Retinal pigment epithelial cell (primary cell): ENCODE measurements at regions not wholly inside any gene's neighbourhood (a gene's known extent, or its start where the extent isn't known, plus 50 kb on each side); places are given as distances from the start of the nearest gene placed in this dataset.
"Not testable (repeated sequence)": the region's sequence is repeated elsewhere in the genome, so short reads cannot be mapped to it uniquely, and the experiment has no call there.

Experiments used
- DNase-seq: peaks from one replicate; pipeline ENCODE4 v3.0.0-alpha.2; 2010; ENCODE audit warnings: low read depth
- H3K4me3 ChIP-seq: 2 replicates; pipeline ENCODE4 v1.5.1; 2011; ENCODE audit warnings: mild to moderate bottlenecking, low read length, control low read depth, moderate library complexity
- CTCF ChIP-seq: conservative IDR thresholded peaks from 2 replicates; pipeline ENCODE4 v1.5.1; 2011; ENCODE audit warnings: low read depth, low read length, control low read depth, inconsistent platforms

GRCh38 chr1:232726048-232726779, 79.0 kb upstream of the MAP10 start:
- no peak for TF ChIP-seq CTCF
- no peak overlapping the region for H3K4me3 ChIP-seq
- DNase-seq = no peak

GRCh38 chr1:232728507-232729263, 76.5 kb upstream of the MAP10 start:
- no peak for TF ChIP-seq CTCF
- no peak for DNase-seq
- no peak overlapping the region for H3K4me3 ChIP-seq

GRCh38 chr1:232732344-232732910, 72.8 kb upstream of the MAP10 start:
- no peak for DNase-seq
- TF ChIP-seq CTCF = no peak

GRCh38 chr1:232737917-232738316, 67.3 kb upstream of the MAP10 start:
- no peak for TF ChIP-seq CTCF

More at GRCh38 chr1:232732344-232732910, 72.8 kb upstream of the MAP10 start:
- no peak overlapping the region for H3K4me3 ChIP-seq

GRCh38 chr1:232743999-232744398, 61.2 kb upstream of the MAP10 start:
- TF ChIP-seq CTCF = no peak
- no peak for DNase-seq
- no peak overlapping the region for H3K4me3 ChIP-seq

More at GRCh38 chr1:232737917-232738316, 67.3 kb upstream of the MAP10 start:
- no peak for DNase-seq
- H3K4me3 ChIP-seq = no peak overlapping the region

GRCh38 chr1:232744847-232745246, 60.4 kb upstream of the MAP10 start:
- no peak for TF ChIP-seq CTCF
- DNase-seq = no peak
- H3K4me3 ChIP-seq = no peak overlapping the region

GRCh38 chr1:232745698-232746097, 59.5 kb upstream of the MAP10 start:
- H3K4me3 ChIP-seq, DNase-seq: not testable (repeated sequence)
